ENCODE measurements at regions not wholly inside any gene's neighbourhood (a gene's known extent, or its start where the extent isn't known, plus 50 kb on each side); places are given as distances from the start of the nearest gene placed in this dataset.
A peak's percentile ranks its signal among the peaks of the same experiment; 100 is the strongest.
"Not testable (repeated sequence)": the region's sequence is repeated elsewhere in the genome, so short reads cannot be mapped to it uniquely, and the experiment has no call there.

- no peak for DNase-seq
Measured at GRCh38 chr10:8315619-8316021, 261.1 kb downstream of the GATA3 start.

DNA sequence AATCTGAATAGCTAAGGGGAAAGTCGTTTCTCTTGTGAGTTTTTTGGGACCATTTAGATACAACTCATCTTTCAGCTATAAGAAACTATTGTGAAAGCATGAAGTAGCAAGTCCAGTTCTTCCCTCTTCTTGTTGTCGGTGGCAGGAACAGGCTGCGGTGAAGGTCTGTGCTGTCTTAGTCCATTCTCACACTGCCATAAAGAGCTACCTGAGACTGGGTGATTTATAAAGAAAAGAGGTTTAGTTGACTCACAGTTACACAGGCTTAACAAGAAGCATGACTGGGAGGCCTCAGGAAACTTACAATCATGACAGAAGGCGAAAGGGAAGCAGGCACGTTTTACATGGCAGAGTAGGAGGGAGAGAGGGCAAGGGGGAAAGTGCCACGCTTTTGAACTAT lies 261.8 kb downstream of the GATA3 start:
- DNase-seq = no peak

- not testable (repeated sequence) for DNase-seq
Measured at GRCh38 chr10:8318429-8318828, 263.9 kb downstream of the GATA3 start.

GRCh38 chr10:8318956-8319355 lies 264.5 kb downstream of the GATA3 start:
- no peak for DNase-seq

DNA sequence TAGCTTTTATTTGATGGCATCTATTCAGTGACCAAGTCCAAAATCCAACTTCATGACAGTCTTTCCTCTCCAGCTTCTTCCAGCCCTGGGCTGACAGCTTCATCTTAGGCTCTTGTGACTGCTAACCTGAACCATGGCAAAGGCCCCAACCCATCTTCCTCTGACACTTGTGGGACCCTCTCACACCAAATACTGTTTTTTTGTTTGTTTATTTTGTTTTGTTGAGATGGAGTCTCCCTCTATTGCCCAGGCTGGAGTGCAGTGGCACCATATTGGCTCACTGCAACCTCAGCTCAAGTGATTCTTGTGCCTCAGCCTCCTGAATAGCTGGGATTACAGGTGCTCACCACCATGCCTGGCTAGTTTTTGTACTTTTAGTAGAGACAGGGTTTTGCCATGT lies 265.2 kb downstream of the GATA3 start:
- DNase-seq = no peak

DNA sequence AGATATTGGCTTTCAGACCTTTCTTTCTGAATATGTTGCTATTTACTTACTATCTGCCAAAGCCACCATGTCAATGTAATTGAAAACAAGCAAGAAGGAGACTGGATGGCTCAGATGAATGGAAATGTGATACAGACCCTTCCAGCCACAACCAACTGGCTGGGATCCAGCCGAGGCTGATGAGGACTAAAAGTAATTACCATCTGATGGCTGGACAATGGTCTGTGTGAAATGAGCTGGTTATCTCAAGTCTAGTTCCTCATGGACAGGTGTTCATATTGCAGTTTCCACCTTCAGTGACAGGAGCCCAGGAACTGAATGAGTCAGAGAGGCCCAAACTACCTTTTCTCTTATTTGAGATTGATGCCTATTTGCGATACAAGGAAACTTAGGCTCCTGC lies 267.5 kb downstream of the GATA3 start:
- DNase-seq = no peak

DNA sequence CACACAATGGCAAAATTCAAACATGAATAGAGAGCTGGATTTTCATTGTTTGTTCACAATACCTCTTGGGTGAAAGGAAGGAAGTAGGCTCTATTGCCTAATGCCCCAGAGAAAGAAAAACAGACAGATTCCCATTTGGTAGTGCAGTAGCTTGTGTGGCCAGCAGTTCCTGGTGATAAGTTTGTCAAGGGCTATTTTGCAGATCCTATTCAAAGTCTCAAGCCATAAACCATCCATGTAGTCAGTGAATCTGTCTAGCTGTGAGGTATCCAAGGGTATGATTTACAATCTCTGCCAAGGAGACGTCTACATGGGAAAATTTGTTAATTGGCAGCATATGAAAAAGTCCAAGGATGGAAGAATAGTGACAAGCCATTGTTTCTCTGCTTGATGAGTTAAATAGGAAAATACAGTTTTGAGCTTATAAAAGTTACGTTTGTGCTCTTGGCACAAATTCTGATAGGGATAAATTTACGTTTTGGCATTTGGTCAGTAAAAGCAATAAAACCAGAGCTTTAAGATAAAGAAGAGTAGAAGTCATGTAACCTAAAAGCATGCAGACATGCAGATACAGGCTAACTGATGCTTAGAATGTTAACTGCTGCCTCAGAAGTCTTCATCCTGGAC lies 269.1 kb downstream of the GATA3 start:
- no peak for DNase-seq

DNA sequence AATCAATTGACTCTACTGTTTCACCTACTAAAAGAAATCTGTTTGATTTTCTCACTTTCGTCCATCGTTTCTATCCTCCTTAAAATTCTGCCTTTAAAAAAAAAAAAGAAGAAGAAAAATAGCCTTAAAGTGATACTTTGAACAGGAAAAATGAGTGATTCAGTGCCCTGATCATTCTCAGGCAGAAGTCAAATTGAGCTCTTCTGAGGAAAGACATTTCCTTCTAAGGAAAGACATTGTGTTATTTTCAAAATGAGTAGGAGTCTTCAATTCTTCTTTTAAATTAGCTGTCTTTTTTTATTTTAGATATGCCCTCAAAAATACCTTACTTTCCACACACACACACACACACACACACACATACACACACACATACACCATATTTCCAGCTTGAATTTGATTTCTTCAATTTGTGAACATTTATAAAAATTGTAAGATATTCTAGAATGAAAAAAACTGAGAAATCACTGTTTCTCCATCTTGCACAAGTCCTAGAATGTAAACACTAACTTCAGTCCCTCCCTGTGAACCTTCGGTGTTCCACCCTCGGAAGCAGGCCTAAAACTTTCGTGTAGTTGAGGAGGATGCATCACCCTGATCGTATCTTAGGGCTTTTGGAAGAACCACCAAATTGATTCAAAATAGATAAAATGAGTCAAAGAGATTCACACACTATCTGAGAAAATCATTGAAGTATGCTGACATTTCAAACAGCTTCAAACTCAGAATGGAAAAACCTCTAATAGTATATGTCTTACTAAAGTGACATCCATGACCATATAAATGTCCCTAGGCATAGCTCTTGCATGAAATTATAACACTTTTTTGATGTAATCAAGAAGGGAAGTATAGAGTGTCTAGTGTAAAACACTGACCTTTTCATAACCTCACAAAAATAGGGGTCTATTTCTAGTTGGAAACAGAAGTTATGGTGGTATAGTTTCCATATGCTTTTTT lies 270.8 kb downstream of the GATA3 start:
- DNase-seq = no peak

DNA sequence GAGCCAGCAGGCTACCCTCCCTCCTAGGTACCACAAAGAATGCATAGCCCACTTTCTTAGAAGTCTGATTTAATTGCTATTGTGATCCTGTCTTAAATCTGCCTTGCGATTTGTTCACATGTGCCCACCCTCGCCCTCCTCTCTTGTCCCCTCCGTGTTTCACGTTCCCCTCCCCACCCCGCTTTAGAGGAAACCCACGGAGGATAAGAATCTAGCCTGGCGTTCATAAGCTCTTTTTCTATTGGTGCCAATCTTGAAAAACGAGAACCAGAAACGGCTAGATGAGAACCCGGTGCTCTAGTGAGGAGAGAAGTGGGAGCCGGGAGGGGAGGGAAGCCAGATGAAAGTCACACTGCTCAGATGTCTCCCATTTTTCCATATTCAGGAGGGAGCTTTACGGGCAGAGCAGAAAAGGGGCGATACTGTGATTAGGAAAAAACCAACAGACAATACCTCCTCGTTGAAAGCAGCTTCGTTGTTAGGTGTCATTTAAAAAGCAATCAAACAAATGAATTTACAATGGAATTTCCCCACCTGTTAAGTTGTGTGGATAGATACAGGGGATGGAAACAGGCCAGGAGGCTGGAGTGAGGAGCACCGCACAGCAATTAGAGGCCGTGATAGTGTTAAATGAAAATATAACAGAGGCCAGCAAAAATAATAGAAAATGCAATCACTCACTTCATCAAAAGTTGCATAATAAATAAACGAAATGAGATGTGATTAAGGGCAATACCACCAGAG lies 272.1 kb downstream of the GATA3 start:
- no peak for DNase-seq

DNA sequence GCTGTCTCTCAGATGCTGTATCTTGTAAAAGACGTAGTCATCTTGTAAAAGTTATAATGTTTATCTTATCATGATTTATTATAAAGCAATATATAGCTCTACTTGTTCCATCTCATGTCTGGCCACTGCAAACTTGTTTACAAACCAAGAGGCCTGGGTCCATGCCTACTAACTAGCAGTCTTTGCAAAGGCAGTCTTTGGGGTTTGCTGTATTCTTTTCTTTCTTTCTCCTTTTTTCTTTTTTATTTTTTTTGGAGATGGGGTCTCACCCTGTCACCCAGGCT lies 272.6 kb downstream of the GATA3 start:
- no peak for DNase-seq

DNA sequence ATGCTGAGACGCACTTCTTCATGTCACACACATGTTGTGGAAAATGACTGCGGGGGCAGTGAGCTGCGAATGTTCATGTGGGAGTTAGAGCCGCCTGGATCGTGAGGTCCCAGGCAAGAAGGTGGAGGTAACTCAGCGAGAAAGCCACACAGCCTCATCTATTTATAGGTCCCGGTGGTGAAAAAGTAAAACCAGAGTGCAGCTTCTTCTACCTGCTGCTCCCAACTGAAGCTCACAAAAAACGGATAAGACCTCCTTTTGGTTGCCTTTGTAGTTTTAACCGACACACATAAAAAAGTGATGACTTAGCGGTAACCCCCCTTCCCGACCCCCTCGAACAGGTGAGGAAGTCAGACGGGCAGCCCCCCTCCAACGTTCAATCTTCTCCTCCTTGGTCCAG lies 276.9 kb downstream of the GATA3 start:
- DNase-seq = no peak

DNA sequence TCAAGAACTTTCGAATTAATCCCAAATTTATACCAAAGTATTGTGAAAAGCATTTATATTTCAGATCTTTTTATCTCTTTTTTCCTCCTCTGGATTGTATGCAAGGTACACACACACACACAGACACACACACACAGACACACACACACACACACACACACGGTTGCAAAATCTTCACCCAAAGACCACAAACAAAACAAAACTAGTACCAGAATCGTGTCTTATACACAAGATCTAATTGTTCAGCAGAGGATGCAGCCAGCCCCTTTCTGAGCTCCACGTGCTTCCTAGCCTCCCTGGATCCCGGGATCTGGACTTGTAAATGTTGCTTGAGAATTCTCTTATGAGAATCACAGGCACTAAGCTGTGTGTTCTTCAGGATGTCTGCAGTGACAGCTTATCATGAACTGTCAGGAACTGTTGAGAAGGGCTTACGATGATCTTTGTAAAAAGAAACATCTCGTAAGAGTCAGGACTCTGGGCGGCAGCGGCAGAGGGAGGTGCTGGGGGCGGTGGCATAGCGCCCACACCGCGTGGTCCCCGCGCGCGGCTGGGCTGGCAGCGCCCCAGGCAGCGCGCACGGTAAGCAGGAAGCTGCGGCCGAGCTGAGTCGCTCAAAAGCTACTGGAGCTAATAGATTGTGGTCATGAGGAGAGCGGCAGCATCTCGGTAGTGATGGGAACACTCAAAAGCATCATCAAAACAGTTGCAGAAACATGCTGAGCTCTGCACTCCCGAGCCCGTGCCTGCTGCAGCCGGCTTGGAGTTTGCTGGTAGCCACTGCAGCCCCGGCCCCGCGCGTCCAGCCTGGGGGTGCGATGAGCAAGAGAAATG lies 277.6 kb downstream of the GATA3 start:
- DNase-seq = peak; percentile 1 to 50

DNA sequence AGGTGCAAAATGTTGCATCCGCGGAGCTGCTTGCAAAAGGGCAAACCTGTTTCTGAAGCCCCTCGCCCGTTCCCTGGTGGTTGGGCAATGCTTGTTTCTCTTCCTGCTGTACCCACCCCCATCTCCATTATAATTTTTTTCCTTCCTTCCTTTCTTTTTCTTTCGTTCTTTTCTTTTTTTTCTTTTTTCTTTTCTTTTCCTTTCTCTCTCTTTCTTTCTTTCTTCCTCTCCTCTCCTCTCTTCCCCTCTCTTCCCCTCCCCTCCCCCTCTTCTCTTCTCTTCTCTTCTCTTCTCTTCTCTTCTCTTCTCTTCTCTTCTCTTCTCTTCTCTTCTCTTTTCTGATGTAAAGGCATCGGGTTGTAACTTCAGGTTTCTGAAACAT lies 278.2 kb downstream of the GATA3 start:
- no peak for DNase-seq

DNA sequence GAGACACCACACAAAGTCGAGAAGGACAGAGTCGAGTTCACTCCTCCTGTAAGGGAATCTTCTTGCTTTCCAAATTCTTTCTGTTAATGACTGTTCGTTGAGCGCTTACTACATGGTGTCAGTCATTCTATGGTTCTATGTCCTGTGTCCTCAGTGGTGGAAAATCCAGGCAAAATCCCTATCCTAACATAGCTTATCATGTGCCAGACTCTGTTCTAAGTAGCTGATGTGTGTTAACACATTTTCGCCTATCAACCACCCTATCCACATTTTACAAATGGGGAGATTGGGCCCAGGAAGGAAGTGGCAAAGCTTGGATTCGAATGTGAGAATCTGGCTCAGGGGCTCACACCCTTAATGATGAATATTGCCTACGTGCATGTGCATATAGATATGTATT lies 280.1 kb downstream of the GATA3 start:
- DNase-seq = no peak

GRCh38 chr10:8336629-8337331 lies 282.3 kb downstream of the GATA3 start:
- DNase-seq = no peak

GRCh38 chr10:8337332-8337651 lies 282.8 kb downstream of the GATA3 start:
- DNase-seq = no peak

DNA sequence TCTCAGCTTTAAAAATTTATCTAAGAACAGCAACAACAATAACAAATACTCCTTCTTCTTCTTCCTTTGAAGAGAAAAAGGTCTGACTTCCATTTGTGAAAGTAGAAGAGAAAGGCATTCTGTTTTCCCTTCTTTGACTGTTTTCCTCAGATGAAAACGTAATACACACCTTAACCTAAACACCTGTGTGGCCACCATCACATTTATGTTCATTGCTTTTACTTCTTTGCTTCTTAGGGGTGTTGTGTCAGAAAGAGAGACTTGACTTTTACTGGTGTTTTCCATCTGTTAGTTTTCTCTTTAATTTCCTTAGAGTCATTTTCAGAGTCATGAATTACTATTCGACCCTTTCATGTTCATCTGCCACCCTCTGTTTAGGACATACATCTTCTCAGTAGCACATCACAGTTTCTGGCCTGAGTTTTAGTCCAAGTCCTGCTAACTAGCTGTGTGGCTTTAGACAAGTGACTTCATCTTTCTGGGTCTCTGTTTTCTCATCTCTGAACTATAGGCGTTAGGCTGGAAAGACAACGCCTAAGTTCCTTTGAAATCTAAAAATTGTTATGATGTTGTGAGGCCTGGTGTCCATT lies 283.8 kb downstream of the GATA3 start:
- no peak for DNase-seq

- DNase-seq = no peak
Measured at GRCh38 chr10:8344756-8345155, 290.3 kb downstream of the GATA3 start.

GRCh38 chr10:8346861-8347260 lies 292.4 kb downstream of the GATA3 start:
- DNase-seq = no peak

DNA sequence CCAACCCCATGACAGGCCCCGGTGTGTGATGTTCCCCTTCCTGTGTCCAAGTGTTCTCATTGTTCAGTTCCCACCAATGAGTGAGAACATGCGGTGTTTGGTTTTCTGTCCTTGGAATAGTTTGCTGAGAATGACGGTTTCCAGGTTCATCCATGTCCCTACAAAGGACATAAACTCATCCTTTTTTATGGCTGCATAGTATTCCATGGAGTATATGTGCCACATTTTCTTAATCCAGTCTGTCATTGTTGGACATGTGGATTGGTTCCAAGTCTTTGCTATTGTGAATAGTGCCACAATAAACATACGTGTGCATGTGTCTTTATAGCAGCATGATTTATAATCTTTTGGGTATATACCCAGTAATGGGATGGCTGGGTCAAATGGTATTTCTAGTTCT lies 293.1 kb downstream of the GATA3 start:
- not testable (repeated sequence) for DNase-seq

DNA sequence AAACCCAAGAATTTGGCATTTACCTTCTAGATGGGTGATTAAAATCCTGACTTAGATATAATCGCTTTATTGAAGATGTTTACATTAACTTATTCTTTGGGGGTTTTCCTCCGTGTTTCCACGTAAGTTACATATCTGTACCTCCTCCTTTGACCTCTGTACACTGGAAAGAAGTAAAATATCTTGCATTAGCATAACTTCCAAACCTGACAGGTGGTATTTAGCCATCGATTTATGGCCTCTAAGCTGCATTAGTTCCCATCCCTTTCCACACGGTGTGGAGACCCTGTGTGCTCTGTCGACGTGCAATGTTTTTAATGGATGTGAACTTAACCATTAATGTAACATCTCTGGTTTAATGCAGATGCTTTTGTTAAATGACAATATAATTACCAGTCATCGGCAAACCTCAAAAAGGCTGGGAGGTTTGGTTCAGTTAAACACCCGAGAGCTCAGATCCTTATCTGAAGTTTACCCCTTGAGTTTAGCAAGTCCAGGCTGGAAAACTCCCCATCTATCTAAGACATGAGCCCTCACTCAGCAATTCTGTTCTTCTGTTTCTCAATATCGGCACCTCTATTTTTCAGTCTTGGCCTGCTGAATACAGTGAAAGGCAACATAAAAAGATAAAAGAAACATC lies 295.2 kb downstream of the GATA3 start:
- peak in 1 of 2 experiments; percentile 1 for DNase-seq

Data from NCI-H526 (cell line).